HG02840 (cell line): ENCODE measurements at regions not wholly inside any gene's neighbourhood (a gene's known extent, or its start where the extent isn't known, plus 50 kb on each side); places are given as distances from the start of the nearest gene placed in this dataset.

Source experiments
- ATAC-seq: cut with Tn5 transposase; IDR thresholded peaks from one replicate; pipeline ENCODE4 v1.9.1; 2021; ENCODE audit warnings: mild to moderate bottlenecking, moderate library complexity, moderate number of reproducible peaks; ENCODE audit not compliant: unreplicated experiment, low FRiP score

GRCh38 chr17:77763023-77763422 is 195.5 kb upstream of the TNRC6C start:
- ATAC-seq, result no peak

GRCh38 chr17:77763575-77763974 is 194.9 kb upstream of the TNRC6C start:
- ATAC-seq, result no peak

- no peak for ATAC-seq
Measured at GRCh38 chr17:77765292-77765691, 193.2 kb upstream of the TNRC6C start.

GRCh38 chr17:77767148-77767547 is 191.4 kb upstream of the TNRC6C start:
- ATAC-seq, result no peak

GRCh38 chr17:77768248-77768852 is 190.2 kb upstream of the TNRC6C start:
- no peak for ATAC-seq

- no peak for ATAC-seq
Measured at GRCh38 chr17:77769215-77769614, 189.3 kb upstream of the TNRC6C start.

GRCh38 chr17:77769762-77770161 is 188.7 kb upstream of the TNRC6C start:
- no peak for ATAC-seq

GRCh38 chr17:77770331-77771105 is 188.0 kb upstream of the TNRC6C start:
- no peak for ATAC-seq

GRCh38 chr17:77771145-77771544 is 187.4 kb upstream of the TNRC6C start:
- no peak for ATAC-seq

- no peak for ATAC-seq
Measured at GRCh38 chr17:77771587-77771986, 186.9 kb upstream of the TNRC6C start.

- ATAC-seq, result no peak
Measured at GRCh38 chr17:77771998-77772397, 186.5 kb upstream of the TNRC6C start.

- ATAC-seq, result no peak
Measured at GRCh38 chr17:77772461-77772897, 186.0 kb upstream of the TNRC6C start.

- no peak for ATAC-seq
Measured at GRCh38 chr17:77772899-77773358, 185.6 kb upstream of the TNRC6C start.

- no peak for ATAC-seq
Measured at GRCh38 chr17:77774182-77774581, 184.3 kb upstream of the TNRC6C start.

GRCh38 chr17:77778636-77779489 is 179.6 kb upstream of the TNRC6C start:
- ATAC-seq, result no peak

GRCh38 chr17:77779711-77780539 is 178.6 kb upstream of the TNRC6C start:
- ATAC-seq, result no peak

- no peak for ATAC-seq
Measured at GRCh38 chr17:77781536-77781935, 177.0 kb upstream of the TNRC6C start.

GRCh38 chr17:77782201-77782600 is 176.3 kb upstream of the TNRC6C start:
- ATAC-seq, result no peak

GRCh38 chr17:77782611-77783010 is 175.9 kb upstream of the TNRC6C start:
- ATAC-seq, result no peak
